ENCODE measurements at regions not wholly inside any gene's neighbourhood (a gene's known extent, or its start where the extent isn't known, plus 50 kb on each side); places are given as distances from the start of the nearest gene placed in this dataset.

DNA sequence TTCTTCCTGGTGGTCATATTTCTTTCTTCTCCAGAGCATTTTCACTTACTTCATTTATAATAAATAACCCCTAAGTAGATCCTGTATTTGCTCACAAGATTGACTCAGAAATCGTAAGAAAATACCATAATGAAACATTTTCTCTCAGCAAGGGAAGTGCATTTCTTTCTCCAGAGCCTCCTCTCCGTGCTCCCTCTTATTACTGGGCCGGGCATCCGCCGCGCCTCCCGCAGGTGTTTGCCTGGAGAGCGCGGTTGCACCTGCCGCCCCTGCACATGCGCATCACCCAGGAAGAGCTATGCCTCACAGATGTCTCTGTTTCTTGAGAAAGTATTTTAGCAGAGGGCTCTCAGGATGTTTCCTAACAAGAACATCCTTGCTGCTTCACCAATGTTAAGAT lies 509.2 kb downstream of the TCERG1L start:
- DNase-seq = no peak

- no peak for DNase-seq
These were observed 507.2 kb downstream of the TCERG1L start for GRCh38 chr10:130804281-130804680.

- DNase-seq = no peak
These were observed 506.5 kb downstream of the TCERG1L start for GRCh38 chr10:130804778-130805634.

DNA sequence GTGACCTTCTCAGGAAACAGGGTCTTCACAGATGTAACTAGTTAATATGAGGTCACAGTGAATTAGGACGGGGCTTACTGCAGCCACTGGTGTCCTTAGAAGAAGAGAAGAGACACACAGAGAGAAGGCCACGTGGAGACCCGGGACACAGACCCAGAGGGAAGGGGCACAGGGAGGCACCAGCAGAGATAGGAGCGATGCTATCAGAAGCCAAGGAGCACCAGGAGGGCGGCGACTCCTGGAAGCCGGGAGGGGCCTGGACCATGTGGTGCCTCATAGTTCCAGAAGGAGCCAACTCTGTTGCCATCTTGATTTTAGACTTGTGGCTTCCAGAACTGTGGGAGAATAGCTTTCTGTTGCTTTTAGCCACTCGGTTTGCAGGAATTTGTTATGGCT lies 505.9 kb downstream of the TCERG1L start:
- no peak for DNase-seq

DNA sequence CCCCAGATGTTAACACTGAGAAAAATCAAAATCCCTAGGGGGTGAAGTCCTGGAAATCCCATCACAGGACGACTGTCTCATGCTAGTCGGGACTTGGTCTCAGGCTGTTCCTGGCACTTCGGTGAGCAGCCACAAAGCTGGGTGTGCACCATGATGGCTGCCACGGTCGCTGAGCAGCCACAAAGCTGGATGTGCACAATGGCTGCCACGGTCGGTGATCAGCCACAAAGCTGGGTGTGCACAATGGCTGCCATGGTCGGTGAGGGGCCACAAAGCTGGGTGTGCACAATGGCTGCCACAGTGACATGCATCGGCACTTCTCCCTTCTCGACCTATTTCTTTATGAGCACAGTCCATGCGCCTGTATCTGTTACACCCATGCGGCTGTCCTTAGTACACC lies 505.1 kb downstream of the TCERG1L start:
- no peak for DNase-seq

DNA sequence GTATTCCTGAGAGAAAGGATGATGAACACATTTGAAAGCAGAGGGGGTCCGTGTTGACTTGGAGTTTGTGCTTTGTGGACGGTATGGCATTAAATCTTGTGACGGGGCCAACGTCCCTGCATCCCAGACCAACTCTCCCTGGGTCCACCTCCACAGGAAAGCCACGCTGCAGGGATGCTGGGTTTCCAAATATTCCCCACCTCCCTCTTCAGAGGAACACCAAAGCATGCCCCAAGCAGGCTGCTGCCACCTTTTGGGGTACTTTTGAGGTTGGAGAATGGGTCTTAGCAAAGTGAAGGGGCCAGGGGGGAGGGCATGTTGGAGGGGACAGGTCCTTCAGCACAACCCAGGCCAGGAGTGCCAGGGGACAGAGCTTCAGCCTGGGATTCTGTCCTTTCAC lies 504.4 kb downstream of the TCERG1L start:
- DNase-seq = no peak

DNA sequence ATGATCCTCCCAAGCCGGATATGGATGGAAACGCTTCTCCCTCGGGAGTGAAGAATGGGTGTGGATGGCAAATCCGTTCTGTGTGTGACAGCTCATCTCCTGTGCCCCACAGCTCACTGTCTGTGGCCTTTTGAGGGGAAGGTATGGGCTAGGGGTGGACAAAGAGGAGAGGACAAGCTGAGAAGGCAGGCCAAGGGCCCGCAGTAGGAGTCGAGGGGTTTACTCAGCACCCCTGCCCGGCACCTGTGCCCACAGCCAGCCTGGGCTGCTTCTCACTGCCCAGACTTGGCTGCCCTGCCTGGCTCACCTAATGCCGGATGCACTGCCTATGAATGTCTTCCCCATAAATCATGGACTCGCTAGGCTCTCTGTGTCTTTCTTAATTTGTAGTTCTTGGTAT lies 503.8 kb downstream of the TCERG1L start:
- no peak for DNase-seq

DNA sequence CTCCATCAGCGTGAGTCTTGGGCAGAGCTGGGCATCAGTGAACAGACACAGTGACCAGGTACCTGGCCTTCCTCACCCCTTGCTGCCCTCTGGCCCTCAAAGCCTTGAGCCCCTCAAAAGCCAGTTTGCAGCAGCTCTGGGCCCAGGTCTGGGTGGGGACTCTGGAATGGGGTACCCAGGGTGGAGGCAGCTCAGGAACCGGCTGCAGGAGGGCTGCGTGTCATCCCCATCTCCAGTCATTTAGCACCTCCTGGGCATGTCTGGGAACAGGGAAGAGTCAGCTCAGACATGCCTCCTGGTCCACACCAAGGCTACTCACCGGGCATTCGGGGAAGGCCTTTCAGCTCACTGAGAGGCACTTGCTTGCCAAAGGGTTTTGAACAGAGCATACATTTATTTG lies 503.3 kb downstream of the TCERG1L start:
- no peak for DNase-seq

- DNase-seq = no peak
These were observed 502.8 kb downstream of the TCERG1L start for GRCh38 chr10:130808686-130809085.

DNA sequence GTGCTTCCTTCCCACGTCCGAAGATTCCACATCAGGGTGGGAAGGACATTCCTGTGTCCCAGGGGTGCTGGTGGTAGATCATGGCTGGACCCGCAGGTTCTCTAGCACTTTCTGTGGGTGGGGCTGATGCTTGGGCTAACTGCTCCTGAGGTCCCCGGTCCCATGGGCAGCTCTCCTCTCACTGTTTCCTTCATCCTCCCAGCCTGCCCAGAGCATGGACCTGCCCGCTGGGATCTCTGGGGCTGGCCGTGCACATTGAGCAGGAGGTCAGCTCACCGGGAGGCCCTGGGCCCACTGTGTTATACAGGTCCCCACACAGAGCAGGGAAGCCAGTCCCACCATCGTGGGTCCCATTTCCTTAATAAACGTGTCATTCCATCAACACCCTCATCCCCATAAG lies 502.3 kb downstream of the TCERG1L start:
- no peak for DNase-seq

- no peak for DNase-seq
These were observed 501.6 kb downstream of the TCERG1L start for GRCh38 chr10:130809761-130810515.

DNA sequence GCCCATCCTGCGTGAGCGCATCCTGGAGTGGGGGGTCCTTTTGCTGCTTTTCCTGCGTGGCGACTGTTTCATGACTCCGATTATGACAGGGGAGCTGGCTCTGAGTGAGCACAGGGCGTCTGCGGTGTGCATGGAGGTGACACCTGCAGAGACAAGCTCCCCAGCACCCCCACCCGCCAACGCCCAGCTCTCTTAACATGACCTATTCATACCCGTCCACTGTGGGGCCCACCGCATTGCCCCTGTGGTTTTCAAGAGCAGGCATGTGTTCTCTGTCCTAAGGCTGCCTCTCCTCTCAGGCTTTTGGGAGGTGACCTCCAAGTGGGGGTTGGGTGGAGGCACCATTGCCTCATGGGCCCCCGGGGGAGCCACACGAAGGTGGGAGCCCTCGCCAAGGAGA lies 500.7 kb downstream of the TCERG1L start:
- no peak for DNase-seq

GRCh38 chr10:130812381-130813148 lies 499.0 kb downstream of the TCERG1L start:
- DNase-seq = no peak

DNA sequence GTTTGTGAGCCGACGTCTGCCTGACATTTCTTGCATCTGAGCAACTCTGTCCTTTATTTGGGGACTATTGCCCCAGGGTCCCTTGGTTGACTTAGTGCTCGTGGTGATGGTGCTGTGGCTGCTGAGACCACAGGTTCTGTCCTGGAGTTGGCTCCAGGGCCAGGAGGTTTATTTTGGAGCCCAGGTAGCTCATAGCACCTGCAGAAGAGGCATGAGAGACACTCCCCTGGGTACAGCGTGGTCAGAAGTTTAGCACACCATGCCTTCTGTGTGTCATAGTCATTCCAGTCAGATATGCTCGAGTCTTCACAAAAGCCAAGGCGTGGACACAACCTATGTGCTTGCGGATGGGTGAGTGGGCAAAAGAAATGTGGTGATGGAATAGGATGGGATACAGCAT lies 496.9 kb downstream of the TCERG1L start:
- DNase-seq = no peak

- no peak for DNase-seq
These were observed 495.2 kb downstream of the TCERG1L start for GRCh38 chr10:130816116-130816901.

GRCh38 chr10:130817046-130817624 lies 494.4 kb downstream of the TCERG1L start:
- no peak for DNase-seq

GRCh38 chr10:130817674-130818073 lies 493.8 kb downstream of the TCERG1L start:
- no peak for DNase-seq

DNA sequence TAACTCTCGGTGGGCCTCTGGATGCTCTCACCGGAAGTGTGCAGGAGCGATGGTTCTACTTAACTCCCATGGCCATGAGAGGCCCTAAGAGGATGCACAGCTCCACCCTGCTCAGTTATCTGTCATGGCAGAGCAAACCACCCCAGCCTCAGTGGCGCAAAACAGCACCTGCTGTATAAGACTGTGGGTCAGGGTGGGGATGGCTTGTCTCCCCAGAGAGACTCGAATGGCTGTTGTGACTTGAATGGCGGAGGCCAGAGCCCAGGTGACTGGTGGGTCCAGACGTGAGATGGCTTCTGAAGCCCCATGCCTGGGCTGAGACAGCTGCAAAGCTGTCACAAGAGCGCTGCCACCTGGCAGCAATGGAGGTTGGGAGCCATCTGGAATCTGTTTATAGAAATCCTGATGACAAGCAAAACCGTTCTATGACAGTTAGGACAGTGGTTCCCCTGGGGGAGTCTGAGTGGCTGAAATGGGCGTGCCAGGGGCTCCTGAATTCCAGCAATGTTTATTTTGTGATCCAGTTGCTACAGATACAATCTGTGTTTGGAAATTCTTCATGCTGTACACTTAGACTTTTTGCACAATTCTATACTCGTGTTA lies 490.5 kb downstream of the TCERG1L start:
- DNase-seq = no peak

GRCh38 chr10:130824230-130825014 lies 487.1 kb downstream of the TCERG1L start:
- DNase-seq = no peak

DNA sequence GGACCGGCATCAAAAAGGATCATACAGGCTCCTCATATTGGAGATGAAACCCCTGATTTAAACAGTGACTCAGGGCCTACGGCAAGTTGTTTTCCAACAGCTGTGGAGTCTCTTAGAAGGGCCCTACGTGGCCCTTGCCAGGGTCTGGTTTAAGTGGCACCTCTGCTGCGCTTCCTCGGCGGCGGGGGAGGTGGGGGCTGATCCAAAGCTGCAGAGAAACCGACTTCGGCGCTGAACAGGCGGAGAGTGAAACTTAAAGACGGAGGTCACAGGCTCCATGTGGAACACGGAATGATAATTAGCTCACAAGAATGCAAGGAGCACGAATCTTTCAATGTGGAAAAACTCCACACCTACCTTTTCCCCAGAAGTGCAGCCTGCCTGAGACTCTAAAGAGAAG lies 477.9 kb downstream of the TCERG1L start:
- no peak for DNase-seq

DNA sequence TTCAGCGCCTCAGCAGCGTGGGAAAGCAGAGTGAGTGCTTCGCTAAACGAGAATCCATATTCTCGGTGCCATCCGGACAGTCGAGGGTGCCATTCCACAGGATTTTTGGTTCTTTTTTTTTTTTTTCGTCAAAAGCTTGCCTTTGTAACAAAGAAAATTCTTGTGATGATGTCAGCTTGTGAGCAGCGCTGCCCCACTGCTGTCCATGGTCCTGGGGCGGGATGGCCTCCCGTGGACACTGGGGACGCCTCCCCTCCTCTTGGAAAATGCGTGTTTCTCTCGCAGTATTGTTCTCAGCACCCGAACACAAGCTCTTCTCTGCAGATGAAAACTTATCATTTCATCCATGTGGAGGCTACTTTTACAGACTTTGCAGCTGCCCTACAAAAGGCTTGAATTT lies 477.4 kb downstream of the TCERG1L start:
- no peak for DNase-seq

Measured in occipital lobe (tissue), 1 donor.